HEK293 (cell line): ENCODE measurements at regions not wholly inside any gene's neighbourhood (a gene's known extent, or its start where the extent isn't known, plus 50 kb on each side); places are given as distances from the start of the nearest gene placed in this dataset.

Experiments used
- CTCF ChIA-PET: fragments of 350-600 bp; formaldehyde crosslinking; extraction: SDS; loops from one replicate; lab custom pipeline; 2021; ENCODE audit warnings: antibody characterized with exemption; lab: Yijun Ruan, JAX
- POLR2A ChIA-PET: fragments of 300-600 bp; formaldehyde crosslinking; extraction: SDS; loops from one replicate; lab custom pipeline; 2020; ENCODE audit warnings: antibody characterized with exemption, inconsistent platforms; lab: Yijun Ruan, JAX
- H3K27ac ChIP-seq: fragments of 200-500 bp; sonication (Bioruptor generic); 2 replicates; pipeline ENCODE4 v1.5.1; 2014; ENCODE audit warnings: low read depth, low read length, control low read depth, inconsistent platforms; ENCODE audit errors: extremely low read depth
- H3K36me3 ChIP-seq, 2 experiments: fragments of 200-500 bp in 1 of 2; sonication (Bioruptor generic) in 1 of 2; 1 replicate in 1 of 2; 2 replicates in 1 of 2; pipeline ENCODE4 v1.5.1; 2014 to 2017; ENCODE audit warnings: inconsistent platforms in 2 of 2, low read length in 2 of 2; ENCODE audit not compliant: control insufficient read depth in 2 of 2, insufficient read depth in 1 of 2
- H3K4me1 ChIP-seq: fragments of 200-500 bp; sonication (Bioruptor generic); 2 replicates; pipeline ENCODE4 v1.5.1; 2014; ENCODE audit warnings: mild to moderate bottlenecking, low read length, inconsistent platforms; ENCODE audit not compliant: control insufficient read depth, insufficient read depth
- H3K4me3 ChIP-seq: 2 replicates; pipeline ENCODE4 v1.5.1; 2011; ENCODE audit warnings: low read depth, mild to moderate bottlenecking, control low read depth, low read length, moderate library complexity
- H3K9me3 ChIP-seq: fragments of 200-500 bp; sonication (Bioruptor generic); 2 replicates; pipeline ENCODE4 v1.5.1; 2014; ENCODE audit warnings: low read depth, low read length, inconsistent platforms; ENCODE audit not compliant: control insufficient read depth, insufficient read depth
- HOXA7 ChIP-seq: sonication (generic); formaldehyde crosslinking; IDR thresholded peaks from 2 replicates; pipeline ENCODE4 v1.8.1; 2022; ENCODE audit warnings: missing genetic modification reagents, borderline replicate concordance
- IKZF3 ChIP-seq: fragments of 450-650 bp; IDR thresholded peaks from 2 replicates; pipeline ENCODE4 v1.5.0; 2018; ENCODE audit warnings: missing biosample characterization, mild to moderate bottlenecking, missing genetic modification characterization, moderate library complexity
- KLF7 ChIP-seq: fragments of 450-650 bp; formaldehyde crosslinking; IDR thresholded peaks from 2 replicates; pipeline ENCODE4 v1.5.1; 2016; ENCODE audit warnings: missing biosample characterization, missing genetic modification characterization, borderline replicate concordance
- OSR2 ChIP-seq: fragments of 450-650 bp; formaldehyde crosslinking; IDR thresholded peaks from 2 replicates; pipeline ENCODE4 v1.5.1; 2016; ENCODE audit warnings: missing biosample characterization, missing genetic modification characterization
- ZEB2 ChIP-seq: fragments of 450-650 bp; formaldehyde crosslinking; IDR thresholded peaks from 2 replicates; pipeline ENCODE4 v1.5.1; 2016; ENCODE audit warnings: missing biosample characterization, missing genetic modification characterization
- ZFP69B ChIP-seq: fragments of 450-650 bp; formaldehyde crosslinking; IDR thresholded peaks from 2 replicates; pipeline ENCODE4 v1.5.1; 2016; ENCODE audit warnings: missing biosample characterization, missing genetic modification characterization
- ZIC2 ChIP-seq: fragments of 450-650 bp; formaldehyde crosslinking; IDR thresholded peaks from 2 replicates; pipeline ENCODE4 v1.5.1; 2016; ENCODE audit warnings: missing biosample characterization, missing genetic modification characterization
- ZNF24 ChIP-seq: fragments of 450-650 bp; formaldehyde crosslinking; IDR thresholded peaks from 2 replicates; pipeline ENCODE4 v1.5.1; 2016; ENCODE audit warnings: missing biosample characterization, missing genetic modification characterization
- ZNF391 ChIP-seq: fragments of 450-650 bp; formaldehyde crosslinking; IDR thresholded peaks from 2 replicates; pipeline ENCODE4 v1.5.1; 2016; ENCODE audit warnings: low read depth, missing biosample characterization, missing genetic modification characterization, borderline replicate concordance
- ZNF433 ChIP-seq: fragments of 450-650 bp; formaldehyde crosslinking; IDR thresholded peaks from 2 replicates; pipeline ENCODE4 v1.5.1; 2016; ENCODE audit warnings: missing biosample characterization, missing genetic modification characterization, low read depth
- ZNF473 ChIP-seq: fragments of 450-650 bp; formaldehyde crosslinking; IDR thresholded peaks from 2 replicates; pipeline ENCODE4 v1.5.1; 2017; ENCODE audit warnings: missing biosample characterization, missing genetic modification characterization
- ZNF501 ChIP-seq: fragments of 450-650 bp; formaldehyde crosslinking; IDR thresholded peaks from 2 replicates; pipeline ENCODE4 v1.5.1; 2016; ENCODE audit warnings: missing biosample characterization, missing genetic modification characterization
- ZNF623 ChIP-seq: fragments of 450-650 bp; formaldehyde crosslinking; IDR thresholded peaks from 2 replicates; pipeline ENCODE4 v1.5.1; 2016; ENCODE audit warnings: missing biosample characterization, missing genetic modification characterization
- ZNF660 ChIP-seq: fragments of 450-650 bp; IDR thresholded peaks from 2 replicates; pipeline ENCODE4 v1.5.1; 2018; ENCODE audit warnings: missing biosample characterization, mild to moderate bottlenecking, missing genetic modification characterization
- ZSCAN23 ChIP-seq: fragments of 450-650 bp; formaldehyde crosslinking; IDR thresholded peaks from 2 replicates; pipeline ENCODE4 v1.5.1; 2016; ENCODE audit warnings: missing biosample characterization, missing genetic modification characterization
- TF ChIP-seq, protein P1 (sequence below): fragments of 450-650 bp; formaldehyde crosslinking; IDR thresholded peaks from 2 replicates; pipeline ENCODE4 v1.5.1; 2016; ENCODE audit warnings: missing biosample characterization, missing genetic modification characterization
- TF ChIP-seq, protein P2 (sequence below): fragments of 450-650 bp; formaldehyde crosslinking; IDR thresholded peaks from 2 replicates; pipeline ENCODE4 v1.5.1; 2016; ENCODE audit warnings: missing biosample characterization, missing genetic modification characterization, low read depth
- TF ChIP-seq, protein P3 (sequence below): fragments of 450-650 bp; formaldehyde crosslinking; IDR thresholded peaks from 2 replicates; pipeline ENCODE4 v1.5.1; 2016; ENCODE audit warnings: missing biosample characterization, missing genetic modification characterization
- TF ChIP-seq, protein P4 (sequence below): fragments of 450-650 bp; formaldehyde crosslinking; IDR thresholded peaks from 2 replicates; pipeline ENCODE4 v1.5.1; 2016; ENCODE audit warnings: missing biosample characterization, missing genetic modification characterization
- TF ChIP-seq, protein P5 (sequence below): fragments of 450-650 bp; formaldehyde crosslinking; IDR thresholded peaks from 2 replicates; pipeline ENCODE4 v1.5.1; 2016; ENCODE audit warnings: missing biosample characterization, missing genetic modification characterization
- TF ChIP-seq, protein P6 (sequence below): fragments of 450-650 bp; formaldehyde crosslinking; IDR thresholded peaks from 2 replicates; pipeline ENCODE4 v1.5.1; 2017; ENCODE audit warnings: missing biosample characterization, missing genetic modification characterization
- TF ChIP-seq, protein P7 (sequence below): fragments of 450-650 bp; formaldehyde crosslinking; IDR thresholded peaks from 2 replicates; pipeline ENCODE4 v1.5.0; 2017; ENCODE audit warnings: missing biosample characterization, missing genetic modification characterization, borderline replicate concordance

DNA sequence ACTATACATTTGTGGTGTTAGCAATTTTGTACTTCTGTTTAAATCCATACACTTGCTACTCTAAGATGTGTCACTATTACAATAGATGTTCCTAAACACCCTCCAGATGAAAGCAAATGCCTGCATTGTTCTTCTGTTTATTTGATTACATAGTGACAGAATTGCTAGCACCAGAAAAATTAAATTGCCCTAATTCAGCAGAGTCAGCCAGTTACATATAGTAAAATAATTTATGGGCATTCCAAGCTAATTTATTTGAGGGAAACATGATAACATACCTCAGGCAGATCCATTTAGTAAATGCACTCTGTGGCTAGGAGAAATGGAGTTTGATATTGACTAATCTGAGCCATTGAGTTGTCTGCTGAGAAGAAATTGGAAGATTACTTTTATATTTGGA is 347.1 kb upstream of the FSIP2 start:
- no peaks in the 10 kb centered on the region for H3K4me1 ChIP-seq
- CTCF ChIA-PET: no interaction called here
- POLR2A ChIA-PET: no interaction called here
- H3K36me3 ChIP-seq: no peaks in the 10 kb centered on the region
- H3K9me3 ChIP-seq: no peaks in the 10 kb centered on the region
- no peak overlapping the region for H3K27ac ChIP-seq
- TF ChIP-seq, protein P1, sequence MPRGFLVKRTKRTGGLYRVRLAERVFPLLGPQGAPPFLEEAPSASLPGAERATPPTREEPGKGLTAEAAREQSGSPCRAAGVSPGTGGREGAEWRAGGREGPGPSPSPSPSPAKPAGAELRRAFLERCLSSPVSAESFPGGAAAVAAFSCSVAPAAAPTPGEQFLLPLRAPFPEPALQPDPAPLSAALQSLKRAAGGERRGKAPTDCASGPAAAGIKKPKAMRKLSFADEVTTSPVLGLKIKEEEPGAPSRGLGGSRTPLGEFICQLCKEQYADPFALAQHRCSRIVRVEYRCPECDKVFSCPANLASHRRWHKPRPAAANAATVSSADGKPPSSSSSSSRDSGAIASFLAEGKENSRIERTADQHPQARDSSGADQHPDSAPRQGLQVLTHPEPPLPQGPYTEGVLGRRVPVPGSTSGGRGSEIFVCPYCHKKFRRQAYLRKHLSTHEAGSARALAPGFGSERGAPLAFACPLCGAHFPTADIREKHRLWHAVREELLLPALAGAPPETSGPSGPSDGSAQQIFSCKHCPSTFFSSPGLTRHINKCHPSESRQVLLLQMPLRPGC: no peak
- TF ChIP-seq ZNF660 (tag by site-specific recombination): no peak
- TF ChIP-seq ZEB2 (tag by site-specific recombination): no peak
- no peak for TF ChIP-seq ZNF501 (tag by site-specific recombination)
- TF ChIP-seq ZSCAN23 (tag by site-specific recombination): no peak
- H3K4me3 ChIP-seq: no peak overlapping the region

DNA sequence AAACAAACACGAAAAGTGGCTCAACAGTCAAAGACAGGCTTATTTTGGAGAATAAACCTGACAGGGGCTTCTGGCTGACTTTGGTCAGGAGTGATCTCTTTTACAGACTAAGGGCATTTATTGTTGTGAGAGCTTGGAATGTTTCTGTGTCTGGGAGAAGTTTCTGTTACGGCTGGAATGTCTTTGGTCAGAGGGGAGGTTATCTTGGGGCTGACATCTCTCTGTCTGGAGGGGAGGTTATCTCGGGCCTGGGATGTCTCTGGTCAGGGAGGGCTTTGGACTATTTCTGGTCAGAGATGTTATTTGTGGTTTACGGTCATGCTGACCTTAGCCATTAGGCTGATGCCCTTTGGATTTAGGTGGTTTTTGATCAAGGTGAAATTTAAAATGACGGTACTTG is 345.5 kb upstream of the FSIP2 start:
- ChIA-PET CTCF (no interaction called here), POLR2A (no interaction called here)
- no peaks in the 10 kb centered on the region for H3K9me3 ChIP-seq
- no peak overlapping the region for H3K4me3 ChIP-seq
- H3K4me1 ChIP-seq: no peaks in the 10 kb centered on the region
- no peak overlapping the region for H3K27ac ChIP-seq
- no peaks in the 10 kb centered on the region for H3K36me3 ChIP-seq
- TF ChIP-seq, protein P2, sequence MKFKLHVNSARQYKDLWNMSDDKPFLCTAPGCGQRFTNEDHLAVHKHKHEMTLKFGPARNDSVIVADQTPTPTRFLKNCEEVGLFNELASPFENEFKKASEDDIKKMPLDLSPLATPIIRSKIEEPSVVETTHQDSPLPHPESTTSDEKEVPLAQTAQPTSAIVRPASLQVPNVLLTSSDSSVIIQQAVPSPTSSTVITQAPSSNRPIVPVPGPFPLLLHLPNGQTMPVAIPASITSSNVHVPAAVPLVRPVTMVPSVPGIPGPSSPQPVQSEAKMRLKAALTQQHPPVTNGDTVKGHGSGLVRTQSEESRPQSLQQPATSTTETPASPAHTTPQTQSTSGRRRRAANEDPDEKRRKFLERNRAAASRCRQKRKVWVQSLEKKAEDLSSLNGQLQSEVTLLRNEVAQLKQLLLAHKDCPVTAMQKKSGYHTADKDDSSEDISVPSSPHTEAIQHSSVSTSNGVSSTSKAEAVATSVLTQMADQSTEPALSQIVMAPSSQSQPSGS (tag by site-specific recombination): no peak
- TF ChIP-seq, protein P3, sequence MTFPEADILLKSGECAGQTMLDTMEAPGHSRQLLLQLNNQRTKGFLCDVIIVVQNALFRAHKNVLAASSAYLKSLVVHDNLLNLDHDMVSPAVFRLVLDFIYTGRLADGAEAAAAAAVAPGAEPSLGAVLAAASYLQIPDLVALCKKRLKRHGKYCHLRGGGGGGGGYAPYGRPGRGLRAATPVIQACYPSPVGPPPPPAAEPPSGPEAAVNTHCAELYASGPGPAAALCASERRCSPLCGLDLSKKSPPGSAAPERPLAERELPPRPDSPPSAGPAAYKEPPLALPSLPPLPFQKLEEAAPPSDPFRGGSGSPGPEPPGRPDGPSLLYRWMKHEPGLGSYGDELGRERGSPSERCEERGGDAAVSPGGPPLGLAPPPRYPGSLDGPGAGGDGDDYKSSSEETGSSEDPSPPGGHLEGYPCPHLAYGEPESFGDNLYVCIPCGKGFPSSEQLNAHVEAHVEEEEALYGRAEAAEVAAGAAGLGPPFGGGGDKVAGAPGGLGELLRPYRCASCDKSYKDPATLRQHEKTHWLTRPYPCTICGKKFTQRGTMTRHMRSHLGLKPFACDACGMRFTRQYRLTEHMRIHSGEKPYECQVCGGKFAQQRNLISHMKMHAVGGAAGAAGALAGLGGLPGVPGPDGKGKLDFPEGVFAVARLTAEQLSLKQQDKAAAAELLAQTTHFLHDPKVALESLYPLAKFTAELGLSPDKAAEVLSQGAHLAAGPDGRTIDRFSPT (tag by site-specific recombination): no peak
- TF ChIP-seq, protein P4, sequence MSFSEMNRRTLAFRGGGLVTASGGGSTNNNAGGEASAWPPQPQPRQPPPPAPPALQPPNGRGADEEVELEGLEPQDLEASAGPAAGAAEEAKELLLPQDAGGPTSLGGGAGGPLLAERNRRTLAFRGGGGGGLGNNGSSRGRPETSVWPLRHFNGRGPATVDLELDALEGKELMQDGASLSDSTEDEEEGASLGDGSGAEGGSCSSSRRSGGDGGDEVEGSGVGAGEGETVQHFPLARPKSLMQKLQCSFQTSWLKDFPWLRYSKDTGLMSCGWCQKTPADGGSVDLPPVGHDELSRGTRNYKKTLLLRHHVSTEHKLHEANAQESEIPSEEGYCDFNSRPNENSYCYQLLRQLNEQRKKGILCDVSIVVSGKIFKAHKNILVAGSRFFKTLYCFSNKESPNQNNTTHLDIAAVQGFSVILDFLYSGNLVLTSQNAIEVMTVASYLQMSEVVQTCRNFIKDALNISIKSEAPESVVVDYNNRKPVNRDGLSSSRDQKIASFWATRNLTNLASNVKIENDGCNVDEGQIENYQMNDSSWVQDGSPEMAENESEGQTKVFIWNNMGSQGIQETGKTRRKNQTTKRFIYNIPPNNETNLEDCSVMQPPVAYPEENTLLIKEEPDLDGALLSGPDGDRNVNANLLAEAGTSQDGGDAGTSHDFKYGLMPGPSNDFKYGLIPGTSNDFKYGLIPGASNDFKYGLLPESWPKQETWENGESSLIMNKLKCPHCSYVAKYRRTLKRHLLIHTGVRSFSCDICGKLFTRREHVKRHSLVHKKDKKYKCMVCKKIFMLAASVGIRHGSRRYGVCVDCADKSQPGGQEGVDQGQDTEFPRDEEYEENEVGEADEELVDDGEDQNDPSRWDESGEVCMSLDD (tag by site-specific recombination): no peak
- TF ChIP-seq ZIC2 (tag by site-specific recombination): no peak
- no peak for TF ChIP-seq ZNF623 (tag by site-specific recombination)
- TF ChIP-seq IKZF3 (tag by site-specific recombination): no peak
- TF ChIP-seq, protein P5, sequence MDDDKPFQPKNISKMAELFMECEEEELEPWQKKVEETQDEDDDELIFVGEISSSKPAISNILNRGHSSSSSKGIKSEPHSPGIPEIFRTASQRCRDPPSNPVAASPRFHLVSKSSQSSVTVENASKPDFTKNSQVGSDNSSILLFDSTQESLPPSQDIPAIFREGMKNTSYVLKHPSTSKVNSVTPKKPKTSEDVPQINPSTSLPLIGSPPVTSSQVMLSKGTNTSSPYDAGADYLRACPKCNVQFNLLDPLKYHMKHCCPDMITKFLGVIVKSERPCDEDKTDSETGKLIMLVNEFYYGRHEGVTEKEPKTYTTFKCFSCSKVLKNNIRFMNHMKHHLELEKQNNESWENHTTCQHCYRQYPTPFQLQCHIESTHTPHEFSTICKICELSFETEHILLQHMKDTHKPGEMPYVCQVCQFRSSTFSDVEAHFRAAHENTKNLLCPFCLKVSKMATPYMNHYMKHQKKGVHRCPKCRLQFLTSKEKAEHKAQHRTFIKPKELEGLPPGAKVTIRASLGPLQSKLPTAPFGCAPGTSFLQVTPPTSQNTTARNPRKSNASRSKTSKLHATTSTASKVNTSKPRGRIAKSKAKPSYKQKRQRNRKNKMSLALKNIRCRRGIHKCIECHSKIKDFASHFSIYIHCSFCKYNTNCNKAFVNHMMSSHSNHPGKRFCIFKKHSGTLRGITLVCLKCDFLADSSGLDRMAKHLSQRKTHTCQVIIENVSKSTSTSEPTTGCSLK: no peak
- TF ChIP-seq ZNF24: no peak
- TF ChIP-seq, protein P6, sequence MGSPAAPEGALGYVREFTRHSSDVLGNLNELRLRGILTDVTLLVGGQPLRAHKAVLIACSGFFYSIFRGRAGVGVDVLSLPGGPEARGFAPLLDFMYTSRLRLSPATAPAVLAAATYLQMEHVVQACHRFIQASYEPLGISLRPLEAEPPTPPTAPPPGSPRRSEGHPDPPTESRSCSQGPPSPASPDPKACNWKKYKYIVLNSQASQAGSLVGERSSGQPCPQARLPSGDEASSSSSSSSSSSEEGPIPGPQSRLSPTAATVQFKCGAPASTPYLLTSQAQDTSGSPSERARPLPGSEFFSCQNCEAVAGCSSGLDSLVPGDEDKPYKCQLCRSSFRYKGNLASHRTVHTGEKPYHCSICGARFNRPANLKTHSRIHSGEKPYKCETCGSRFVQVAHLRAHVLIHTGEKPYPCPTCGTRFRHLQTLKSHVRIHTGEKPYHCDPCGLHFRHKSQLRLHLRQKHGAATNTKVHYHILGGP: no peak
- TF ChIP-seq KLF7 (tag by site-specific recombination): no peak
- no peak for TF ChIP-seq ZNF473
- no peak for TF ChIP-seq ZNF433 (tag by site-specific recombination)
- TF ChIP-seq HOXA7 (CRISPR knock-in tag): no peak
- TF ChIP-seq ZFP69B: no peak
- TF ChIP-seq, protein P7, sequence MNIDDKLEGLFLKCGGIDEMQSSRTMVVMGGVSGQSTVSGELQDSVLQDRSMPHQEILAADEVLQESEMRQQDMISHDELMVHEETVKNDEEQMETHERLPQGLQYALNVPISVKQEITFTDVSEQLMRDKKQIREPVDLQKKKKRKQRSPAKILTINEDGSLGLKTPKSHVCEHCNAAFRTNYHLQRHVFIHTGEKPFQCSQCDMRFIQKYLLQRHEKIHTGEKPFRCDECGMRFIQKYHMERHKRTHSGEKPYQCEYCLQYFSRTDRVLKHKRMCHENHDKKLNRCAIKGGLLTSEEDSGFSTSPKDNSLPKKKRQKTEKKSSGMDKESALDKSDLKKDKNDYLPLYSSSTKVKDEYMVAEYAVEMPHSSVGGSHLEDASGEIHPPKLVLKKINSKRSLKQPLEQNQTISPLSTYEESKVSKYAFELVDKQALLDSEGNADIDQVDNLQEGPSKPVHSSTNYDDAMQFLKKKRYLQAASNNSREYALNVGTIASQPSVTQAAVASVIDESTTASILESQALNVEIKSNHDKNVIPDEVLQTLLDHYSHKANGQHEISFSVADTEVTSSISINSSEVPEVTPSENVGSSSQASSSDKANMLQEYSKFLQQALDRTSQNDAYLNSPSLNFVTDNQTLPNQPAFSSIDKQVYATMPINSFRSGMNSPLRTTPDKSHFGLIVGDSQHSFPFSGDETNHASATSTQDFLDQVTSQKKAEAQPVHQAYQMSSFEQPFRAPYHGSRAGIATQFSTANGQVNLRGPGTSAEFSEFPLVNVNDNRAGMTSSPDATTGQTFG (tag by site-specific recombination): no peak
- no peak for TF ChIP-seq OSR2 (tag by site-specific recombination)
- TF ChIP-seq ZNF391 (tag by site-specific recombination): no peak
